ENCODE measurements at regions not wholly inside any gene's neighbourhood (a gene's known extent, or its start where the extent isn't known, plus 50 kb on each side); places are given as distances from the start of the nearest gene placed in this dataset.

- no peak for DNase-seq
Observed at GRCh38 chr6:1123386-1124375, 188.2 kb upstream of the FOXQ1 start.

- DNase-seq: no peak
Observed at GRCh38 chr6:1122083-1122482, 189.8 kb upstream of the FOXQ1 start.

GRCh38 chr6:1118287-1118647 is 193.6 kb upstream of the FOXQ1 start:
- DNase-seq: no peak

GRCh38 chr6:1117530-1118286 is 194.2 kb upstream of the FOXQ1 start:
- DNase-seq: no peak

- DNase-seq: no peak
Observed at GRCh38 chr6:1116149-1116548, 195.7 kb upstream of the FOXQ1 start.

GRCh38 chr6:1113916-1114540 is 197.9 kb upstream of the FOXQ1 start:
- no peak for DNase-seq

GRCh38 chr6:1111361-1111760 is 200.5 kb upstream of the FOXQ1 start:
- DNase-seq: no peak

- DNase-seq: no peak
Observed at GRCh38 chr6:1110941-1111349, 201.0 kb upstream of the FOXQ1 start.

GRCh38 chr6:1110164-1110563 is 201.7 kb upstream of the FOXQ1 start:
- peak in 1 of 51 donors; percentile 6 for DNase-seq

GRCh38 chr6:1109134-1109533 is 202.8 kb upstream of the FOXQ1 start:
- DNase-seq: no peak

GRCh38 chr6:1108198-1108597 is 203.7 kb upstream of the FOXQ1 start:
- DNase-seq: no peak

- no peak for DNase-seq
Observed at GRCh38 chr6:1107578-1107977, 204.3 kb upstream of the FOXQ1 start.

- DNase-seq: no peak
Observed at GRCh38 chr6:1105833-1106400, 206.0 kb upstream of the FOXQ1 start.

- no peak for DNase-seq
Observed at GRCh38 chr6:1104988-1105670, 206.8 kb upstream of the FOXQ1 start.

- no peak for DNase-seq
Observed at GRCh38 chr6:1103945-1104623, 207.8 kb upstream of the FOXQ1 start.

GRCh38 chr6:1103021-1103420 is 208.9 kb upstream of the FOXQ1 start:
- no peak for DNase-seq

- no peak for DNase-seq
Observed at GRCh38 chr6:1100269-1100668, 211.6 kb upstream of the FOXQ1 start.

GRCh38 chr6:1099264-1099663 is 212.6 kb upstream of the FOXQ1 start:
- no peak for DNase-seq

- no peak for DNase-seq
Observed at GRCh38 chr6:1096967-1097765, 214.7 kb upstream of the FOXQ1 start.

GRCh38 chr6:1094306-1094705 is 217.6 kb upstream of the FOXQ1 start:
- DNase-seq: no peak
